GM23338 (cell line): ENCODE measurements at regions not wholly inside any gene's neighbourhood (a gene's known extent, or its start where the extent isn't known, plus 50 kb on each side); places are given as distances from the start of the nearest gene placed in this dataset.

Source experiments
- CTCF ChIP-seq, 2 experiments: fragments of 200-600 bp in 1 of 2; sonication (generic) in 1 of 2; conservative IDR thresholded peaks; 2 replicates each; pipeline versions ENCODE4 v1.5.1 to v1.6.1; 2016 to 2017; ENCODE audit warnings: antibody characterized with exemption in 2 of 2, low read depth in 2 of 2, mild to moderate bottlenecking in 2 of 2, moderate library complexity in 1 of 2
- EZH2 ChIP-seq: fragments of 200-600 bp; sonication (generic); IDR thresholded peaks from one replicate; pipeline ENCODE4 v1.8.0; 2017; ENCODE audit warnings: antibody characterized with exemption, mild to moderate bottlenecking, low read depth; ENCODE audit not compliant: unreplicated experiment
- NANOG ChIP-seq: IDR thresholded peaks from 2 replicates; pipeline ENCODE4 v1.6.1; 2016; ENCODE audit warnings: antibody characterized with exemption, borderline replicate concordance

GRCh38 chr11:109192864-109193263 lies 229.1 kb upstream of the C11orf87 start:
- TF ChIP-seq CTCF (conservative IDR thresholded peaks at IDR 0.05; ENCODE audit: low read depth in 2 of 2) (no peak), NANOG (no peak), EZH2 (no peak)
